WTC11 (cell line): ENCODE measurements at regions not wholly inside any gene's neighbourhood (a gene's known extent, or its start where the extent isn't known, plus 50 kb on each side); places are given as distances from the start of the nearest gene placed in this dataset.

Source experiments
- ATAC-seq: fragments of 200-7000 bp; cut with Tn5 transposase; 2 replicates; pipeline ENCODE4 v1.10.0; 2021; ENCODE audit warnings: mild to moderate bottlenecking, moderate library complexity
- CTCF ChIA-PET: fragments of 300-600 bp; sonication (Branson Sonifier 250); formaldehyde crosslinking; loops from one replicate; lab custom pipeline; 2021; ENCODE audit warnings: antibody characterized with exemption; lab: Charles Lee
- POLR2A ChIA-PET: fragments of 350-600 bp; sonication (Branson Sonifier 250); formaldehyde crosslinking; loops from one replicate; lab custom pipeline; 2021; ENCODE audit warnings: antibody characterized with exemption; lab: Charles Lee
- DNase-seq: peaks from one replicate; pipeline ENCODE4 v3.0.0; 2021; ENCODE audit warnings: low spot score
- H3K27ac Mint-ChIP-seq: 2 replicates; pipeline ENCODE4 v1.8.0; 2021; ENCODE audit warnings: mixed read lengths
- H3K27me3 Mint-ChIP-seq: 2 replicates; pipeline ENCODE4 v1.8.0; 2021; ENCODE audit warnings: low read depth, mild to moderate bottlenecking, moderate library complexity, mixed read lengths
- H3K36me3 Mint-ChIP-seq: 2 replicates; pipeline ENCODE4 v1.8.0; 2021; ENCODE audit warnings: mixed read lengths
- H3K4me1 Mint-ChIP-seq: 2 replicates; pipeline ENCODE4 v1.8.0; 2022; ENCODE audit warnings: mixed read lengths
- H3K4me3 Mint-ChIP-seq: 2 replicates; pipeline ENCODE4 v1.8.0; 2021; ENCODE audit warnings: mild to moderate bottlenecking, moderate library complexity, mixed read lengths
- H3K9me3 Mint-ChIP-seq: 2 replicates; pipeline ENCODE4 v1.8.0; 2021; ENCODE audit warnings: mixed read lengths
- ATF6 ChIP-seq: sonication (generic); formaldehyde crosslinking; IDR thresholded peaks from 2 replicates; pipeline ENCODE4 v1.8.1; 2023; ENCODE audit warnings: mild to moderate bottlenecking, missing genetic modification reagents
- CREB1 ChIP-seq: sonication (generic); formaldehyde crosslinking; IDR thresholded peaks from 2 replicates; pipeline ENCODE4 v1.8.0; 2023; ENCODE audit warnings: mild to moderate bottlenecking, missing genetic modification reagents
- CREM ChIP-seq: sonication (generic); formaldehyde crosslinking; IDR thresholded peaks from 2 replicates; pipeline ENCODE4 v1.8.1; 2022; ENCODE audit warnings: mild to moderate bottlenecking, missing genetic modification reagents, moderate library complexity
- EMX1 ChIP-seq: fragments of 250-450 bp; sonication (Bioruptor Pico); IDR thresholded peaks from 2 replicates; pipeline ENCODE4 v1.8.0; 2021; ENCODE audit warnings: mild to moderate bottlenecking
- ETV6 ChIP-seq: sonication (generic); formaldehyde crosslinking; IDR thresholded peaks from 2 replicates; pipeline ENCODE4 v1.8.1; 2022; ENCODE audit warnings: mild to moderate bottlenecking, missing genetic modification reagents
- FOXK1 ChIP-seq: sonication (generic); formaldehyde crosslinking; IDR thresholded peaks from 2 replicates; pipeline ENCODE4 v1.8.0; 2022; ENCODE audit warnings: mild to moderate bottlenecking, moderate library complexity, missing genetic modification reagents
- NR3C1 ChIP-seq: sonication (generic); formaldehyde crosslinking; conservative IDR thresholded peaks from 2 replicates; pipeline ENCODE4 v1.8.1; 2023; ENCODE audit warnings: low read depth, mild to moderate bottlenecking, missing genetic modification reagents
- PREB ChIP-seq: sonication (generic); formaldehyde crosslinking; IDR thresholded peaks from 2 replicates; pipeline ENCODE4 v1.8.1; 2022; ENCODE audit warnings: mild to moderate bottlenecking, missing genetic modification reagents, moderate library complexity, borderline replicate concordance
- PRRX2 ChIP-seq: fragments of 250-450 bp; sonication (Bioruptor Pico); IDR thresholded peaks from 2 replicates; pipeline ENCODE4 v1.8.0; 2021; ENCODE audit warnings: mild to moderate bottlenecking
- SMAD4 ChIP-seq: sonication (generic); formaldehyde crosslinking; IDR thresholded peaks from 2 replicates; pipeline ENCODE4 v1.8.0; 2022; ENCODE audit warnings: mild to moderate bottlenecking, missing genetic modification reagents
- SP1 ChIP-seq: sonication (generic); formaldehyde crosslinking; conservative IDR thresholded peaks from 2 replicates; pipeline ENCODE4 v1.8.1; 2022; ENCODE audit warnings: missing genetic modification reagents
- STAT6 ChIP-seq: sonication (generic); formaldehyde crosslinking; conservative IDR thresholded peaks from 2 replicates; pipeline ENCODE4 v1.8.1; 2023; ENCODE audit warnings: mild to moderate bottlenecking, low read depth, missing genetic modification reagents, moderate library complexity
- TP53 ChIP-seq: sonication (generic); formaldehyde crosslinking; IDR thresholded peaks from 2 replicates; pipeline ENCODE4 v1.8.1; 2023; ENCODE audit warnings: mild to moderate bottlenecking, missing genetic modification reagents
- ZBTB43 ChIP-seq: sonication (generic); formaldehyde crosslinking; IDR thresholded peaks from 2 replicates; pipeline ENCODE4 v1.8.1; 2023; ENCODE audit warnings: mild to moderate bottlenecking, missing genetic modification reagents
- ZMAT4 ChIP-seq: fragments of 250-450 bp; sonication (Bioruptor Pico); IDR thresholded peaks from 2 replicates; pipeline ENCODE4 v1.9.0; 2021; ENCODE audit warnings: mild to moderate bottlenecking
- ZNF121 ChIP-seq: sonication (generic); formaldehyde crosslinking; IDR thresholded peaks from 2 replicates; pipeline ENCODE4 v1.8.0; 2023; ENCODE audit warnings: missing genetic modification reagents
- ZNF281 ChIP-seq: sonication (generic); formaldehyde crosslinking; IDR thresholded peaks from 2 replicates; pipeline ENCODE4 v1.8.0; 2023; ENCODE audit warnings: mild to moderate bottlenecking, missing genetic modification reagents
- ZNF425 ChIP-seq: fragments of 250-450 bp; sonication (Bioruptor Pico); conservative IDR thresholded peaks from 2 replicates; pipeline ENCODE4 v1.9.0; 2021; ENCODE audit warnings: mild to moderate bottlenecking
- ZNF671 ChIP-seq: fragments of 250-450 bp; sonication (Bioruptor Pico); IDR thresholded peaks from 2 replicates; pipeline ENCODE4 v1.8.0; 2021; ENCODE audit warnings: mild to moderate bottlenecking

- POLR2A ChIA-PET = no interaction called here
- Mint-ChIP-seq H3K4me3 (no peak overlapping the region), H3K4me1 (peaks cover 34% of the 10 kb centered on the region), H3K9me3 (no peaks in the 10 kb centered on the region), H3K27ac (no peak overlapping the region), H3K36me3 (no peaks in the 10 kb centered on the region), H3K27me3 (no peaks in the 10 kb centered on the region)
- CTCF ChIA-PET = no interaction called here
- ATAC-seq = no peak
- DNase-seq = no peak
- TF ChIP-seq ZMAT4 (CRISPR knock-in tag) (no peak), ZNF121 (CRISPR knock-in tag) (no peak), CREB1 (CRISPR knock-in tag) (no peak), ZNF671 (CRISPR knock-in tag) (no peak), STAT6 (CRISPR knock-in tag) (no peak), CREM (CRISPR knock-in tag) (no peak)
Measured at GRCh38 chr4:104589264-104589868, 94.7 kb upstream of the CXXC4 start.

- Mint-ChIP-seq H3K4me3 (peak overlapping the region; percentile 33), H3K4me1 (peaks cover 34% of the 10 kb centered on the region), H3K27ac (peak overlapping the region; percentile 94), H3K27me3 (no peaks in the 10 kb centered on the region), H3K36me3 (no peaks in the 10 kb centered on the region), H3K9me3 (no peaks in the 10 kb centered on the region)
- ATAC-seq (peak; percentile 98), DNase-seq (peak; percentile 70)
- POLR2A ChIA-PET = interaction anchor here (0.6 kb wide), 2 partner anchors 38 to 245 kb away, joined by 3 to 4 read pairs; no protein-coding TSS in a partner anchor
- TF ChIP-seq FOXK1 (CRISPR knock-in tag) = 0 out of 2 replicates have a peak, but pooled peaks have one; percentile 38
- TF ChIP-seq ZNF281 (CRISPR knock-in tag) = peak; percentile 81
- peak; percentile 45; the same call in 1 of the 2 replicates for TF ChIP-seq ETV6 (CRISPR knock-in tag)
- TF ChIP-seq SP1 (CRISPR knock-in tag) = 0 out of 2 replicates have a peak, but pooled peaks have one; percentile 18
- no peak for TF ChIP-seq PRRX2 (CRISPR knock-in tag)
- CTCF ChIA-PET = interaction anchor here (1.1 kb wide), 1 partner anchor 239 kb away, joined by 3 read pairs; no protein-coding TSS in a partner anchor
Measured at GRCh38 chr4:104591510-104591911, 96.8 kb upstream of the CXXC4 start.

GRCh38 chr4:104592183-104592582 is 97.5 kb upstream of the CXXC4 start:
- CTCF ChIA-PET = interaction anchor here (1.1 kb wide), 1 partner anchor 240 kb away, joined by 3 read pairs; no protein-coding TSS in a partner anchor
- Mint-ChIP-seq H3K9me3 (no peaks in the 10 kb centered on the region), H3K36me3 (no peaks in the 10 kb centered on the region), H3K27me3 (no peaks in the 10 kb centered on the region)
- no peak for ATAC-seq
- POLR2A ChIA-PET = interaction anchor here (0.6 kb wide), 1 partner anchor 244 kb away, joined by 3 read pairs; no protein-coding TSS in a partner anchor
- TF ChIP-seq ATF6 (CRISPR knock-in tag) (no peak), NR3C1 (CRISPR knock-in tag) (no peak), EMX1 (CRISPR knock-in tag) (no peak), ZNF425 (CRISPR knock-in tag) (no peak), SMAD4 (CRISPR knock-in tag) (no peak), CREM (CRISPR knock-in tag) (no peak), ZBTB43 (CRISPR knock-in tag) (no peak), PREB (CRISPR knock-in tag) (no peak), TP53 (no peak)
- TF ChIP-seq, all 79 proteins: peak for 0
- no peak for DNase-seq
- Mint-ChIP-seq H3K4me1 (peaks cover 34% of the 10 kb centered on the region), H3K27ac (peak overlapping the region; percentile 58), H3K4me3 (no peak overlapping the region)
